HG02973 (cell line): ENCODE measurements at regions not wholly inside any gene's neighbourhood (a gene's known extent, or its start where the extent isn't known, plus 50 kb on each side); places are given as distances from the start of the nearest gene placed in this dataset.

ENCODE experiments used
- ATAC-seq: cut with Tn5 transposase; IDR thresholded peaks from one replicate; pipeline ENCODE4 v1.9.1; 2021; ENCODE audit warnings: moderate library complexity; ENCODE audit not compliant: unreplicated experiment

GRCh38 chr15:26477044-26477443 is 295.8 kb downstream of the GABRB3 start:
- ATAC-seq = no peak

GRCh38 chr15:26475554-26475953 is 297.3 kb downstream of the GABRB3 start:
- ATAC-seq = no peak

GRCh38 chr15:26472661-26473060 is 300.2 kb downstream of the GABRB3 start:
- no peak for ATAC-seq

- ATAC-seq = no peak
Measured at GRCh38 chr15:26461847-26462608, 310.8 kb downstream of the GABRB3 start.

GRCh38 chr15:26460165-26460564 is 312.7 kb downstream of the GABRB3 start:
- ATAC-seq = no peak

GRCh38 chr15:26455828-26456227 is 317.0 kb downstream of the GABRB3 start:
- ATAC-seq = no peak

- no peak for ATAC-seq
Measured at GRCh38 chr15:26453914-26454313, 319.0 kb downstream of the GABRB3 start.

GRCh38 chr15:26451995-26452394 is 320.9 kb downstream of the GABRB3 start:
- ATAC-seq = no peak

- no peak for ATAC-seq
Measured at GRCh38 chr15:26449291-26449690, 323.6 kb downstream of the GABRB3 start.

- ATAC-seq = no peak
Measured at GRCh38 chr15:26443321-26443720, 329.5 kb downstream of the GABRB3 start.

GRCh38 chr15:26442680-26443079 is 330.2 kb downstream of the GABRB3 start:
- no peak for ATAC-seq

- ATAC-seq = no peak
Measured at GRCh38 chr15:26439681-26440080, 333.2 kb downstream of the GABRB3 start.

GRCh38 chr15:26438718-26439117 is 334.1 kb downstream of the GABRB3 start:
- ATAC-seq = no peak

- no peak for ATAC-seq
Measured at GRCh38 chr15:26438316-26438715, 334.6 kb downstream of the GABRB3 start.

- no peak for ATAC-seq
Measured at GRCh38 chr15:26433818-26434217, 339.0 kb downstream of the GABRB3 start.

GRCh38 chr15:26433060-26433459 is 339.8 kb downstream of the GABRB3 start:
- no peak for ATAC-seq

- ATAC-seq = no peak
Measured at GRCh38 chr15:26421065-26421464, 351.8 kb downstream of the GABRB3 start.

GRCh38 chr15:26395624-26396023 is 377.2 kb downstream of the GABRB3 start:
- ATAC-seq = no peak

GRCh38 chr15:26394801-26395200 is 378.1 kb downstream of the GABRB3 start:
- ATAC-seq = no peak

- no peak for ATAC-seq
Measured at GRCh38 chr15:26392956-26393355, 379.9 kb downstream of the GABRB3 start.

- ATAC-seq = no peak
Measured at GRCh38 chr15:26391567-26392194, 381.2 kb downstream of the GABRB3 start.

- ATAC-seq = no peak
Measured at GRCh38 chr15:26382444-26383072, 390.3 kb downstream of the GABRB3 start.
